Panc1 (cell line): ENCODE measurements at regions not wholly inside any gene's neighbourhood (a gene's known extent, or its start where the extent isn't known, plus 50 kb on each side); places are given as distances from the start of the nearest gene placed in this dataset.
"Not testable (repeated sequence)": the region's sequence is repeated elsewhere in the genome, so short reads cannot be mapped to it uniquely, and the experiment has no call there.

Experiments
- ATAC-seq: fragments of 200-7000 bp; cut with Tn5 transposase; 2 replicates; pipeline ENCODE4 v1.9.1; 2020; ENCODE audit warnings: mild to moderate bottlenecking, moderate library complexity
- BruUV-seq: library from RNA; stranded (reverse); fragments of 400-500 nt; replicated peaks from 2 replicates; lab custom pipeline; 2021; lab: Mats Ljungman, UMichigan
- CTCF ChIA-PET: fragments of 300-600 bp; sonication (Branson Sonifier 250); formaldehyde crosslinking; loops from one replicate; lab custom pipeline; 2022; ENCODE audit warnings: antibody characterized with exemption; lab: Charles Lee
- POLR2A ChIA-PET: fragments of 300-600 bp; sonication (Branson Sonifier 250); formaldehyde crosslinking; loops from one replicate; lab custom pipeline; 2022; ENCODE audit warnings: antibody characterized with exemption; lab: Charles Lee
- DNase-seq: peaks from one replicate; pipeline ENCODE4 v3.0.0-alpha.2; 2010; ENCODE audit warnings: low read depth, low spot score
- H3K27ac ChIP-seq: 2 replicates; pipeline ENCODE4 v1.5.1; 2011; ENCODE audit warnings: mild to moderate bottlenecking, low read length, inconsistent platforms
- H3K27me3 ChIP-seq: fragments of 200-500 bp; sonication (Bioruptor generic); 2 replicates; pipeline ENCODE4 v1.6.0; 2014; ENCODE audit warnings: low read length, inconsistent platforms; ENCODE audit not compliant: control insufficient read depth, insufficient read depth
- H3K36me3 ChIP-seq: fragments of 200-500 bp; sonication (Bioruptor generic); 2 replicates; pipeline ENCODE4 v1.5.1; 2014; ENCODE audit warnings: inconsistent platforms, mild to moderate bottlenecking, low read length, moderate library complexity; ENCODE audit not compliant: control insufficient read depth, insufficient read depth
- H3K4me1 ChIP-seq: 2 replicates; pipeline ENCODE4 v1.5.1; 2011; ENCODE audit warnings: inconsistent platforms, mild to moderate bottlenecking, low read length, moderate library complexity; ENCODE audit not compliant: control insufficient read depth, insufficient read depth
- H3K4me3 ChIP-seq, 2 experiments: 2 replicates each; pipeline ENCODE4 v1.5.1; 2011 to 2012; ENCODE audit warnings: low read depth in 2 of 2, low read length in 2 of 2, mild to moderate bottlenecking in 2 of 2, inconsistent platforms in 1 of 2, moderate library complexity in 1 of 2
- H3K9me3 ChIP-seq: fragments of 200-500 bp; sonication (Bioruptor generic); 2 replicates; pipeline ENCODE4 v1.5.1; 2014; ENCODE audit warnings: low read depth, mild to moderate bottlenecking, inconsistent platforms, low read length, moderate library complexity; ENCODE audit not compliant: control insufficient read depth, insufficient read depth
- CTCF ChIP-seq: fragments of 450-650 bp; IDR thresholded peaks from 2 replicates; pipeline ENCODE4 v1.5.1; 2017; ENCODE audit warnings: mild to moderate bottlenecking
- POLR2AphosphoS5 ChIP-seq: IDR thresholded peaks from 2 replicates; pipeline ENCODE4 v1.6.1; 2012; ENCODE audit warnings: mild to moderate bottlenecking, low read depth, low read length, moderate library complexity
- REST ChIP-seq, 2 experiments: IDR thresholded peaks; 2 replicates each; pipeline ENCODE4 v1.6.1; 2011 to 2012; ENCODE audit warnings: low read depth in 2 of 2, control low read depth in 1 of 2, low read length in 1 of 2, mild to moderate bottlenecking in 1 of 2, moderate library complexity in 1 of 2; ENCODE audit not compliant: insufficient read depth in 1 of 2
- SIN3A ChIP-seq: IDR thresholded peaks from 2 replicates; pipeline ENCODE4 v1.6.1; 2012; ENCODE audit warnings: low read depth, mild to moderate bottlenecking, low read length, moderate library complexity, borderline replicate concordance; ENCODE audit not compliant: insufficient read depth
- TCF7L2 ChIP-seq: IDR thresholded peaks from 2 replicates; pipeline ENCODE4 v1.6.1; 2011; ENCODE audit warnings: mild to moderate bottlenecking, low read depth, low read length, inconsistent platforms
- in situ Hi-C: cut with HindIII; loops from 2 replicates; pipeline ENCODE4 v1.10.0; 2016; ENCODE audit warnings: low sequenced_read_pairs, low pct_unique_long_range_greater_than_20kb
- intact Hi-C: fragments of 100-400 bp; cut with micrococcal nuclease; formaldehyde crosslinking; loops from one replicate; pipeline ENCODE4 v1.10.0; 2022; ENCODE audit not compliant: unreplicated experiment

GRCh38 chr16:31807086-31807485 is 66.5 kb upstream of the ZNF267 start:
- intact Hi-C loops: loop anchor here (10.0 kb wide), 2 partner anchors 48 to 52 kb away; no protein-coding TSS in a partner anchor
- no peaks in the 10 kb centered on the region for H3K4me1 ChIP-seq
- in situ Hi-C loops: no loop called here
- no peak overlapping the region for H3K4me3 ChIP-seq
- ChIA-PET POLR2A (no interaction called here), CTCF (no interaction called here)
- ATAC-seq (no peak), DNase-seq (no peak)
- H3K27ac ChIP-seq: no peak overlapping the region
- no peaks in the 10 kb centered on the region for H3K9me3 ChIP-seq
- H3K27me3 ChIP-seq: no peaks in the 10 kb centered on the region
- TF ChIP-seq REST (IDR thresholded peaks at IDR 0.05; ENCODE audit: insufficient read depth in 1 of 2, low read depth in 2 of 2, low read length in 1 of 2): no peak
- no peak for TF ChIP-seq SIN3A
- TF ChIP-seq TCF7L2: no peak
- TF ChIP-seq POLR2AphosphoS5: no peak
- no peak for TF ChIP-seq CTCF
- BruUV-seq: no TSS peak
- no peaks in the 10 kb centered on the region for H3K36me3 ChIP-seq

- Histone ChIP-seq H3K27ac (no peak overlapping the region), H3K9me3 (no peaks in the 10 kb centered on the region), H3K4me3 (no peak overlapping the region), H3K36me3 (no peaks in the 10 kb centered on the region), H3K4me1 (no peaks in the 10 kb centered on the region), H3K27me3 (no peaks in the 10 kb centered on the region)
- no peak for ATAC-seq
- in situ Hi-C loops (no loop called here), intact Hi-C loops (no loop called here)
- no peak for TF ChIP-seq REST (IDR thresholded peaks at IDR 0.05; ENCODE audit: insufficient read depth in 1 of 2, low read depth in 2 of 2, low read length in 1 of 2)
- TF ChIP-seq TCF7L2: no peak
- TF ChIP-seq POLR2AphosphoS5: no peak
- DNase-seq: no peak
- ChIA-PET POLR2A (no interaction called here), CTCF (no interaction called here)
- no TSS peak for BruUV-seq
These were observed 62.7 kb upstream of the ZNF267 start for GRCh38 chr16:31810863-31811262.

GRCh38 chr16:31816141-31816540 is 57.5 kb upstream of the ZNF267 start:
- BruUV-seq, ATAC-seq, POLR2A ChIA-PET, H3K9me3 ChIP-seq, H3K36me3 ChIP-seq, H3K27ac ChIP-seq, CTCF ChIA-PET, intact Hi-C loops, H3K4me1 ChIP-seq, H3K27me3 ChIP-seq, in situ Hi-C loops, DNase-seq, H3K4me3 ChIP-seq: not testable (repeated sequence)
